ENCODE measurements at regions not wholly inside any gene's neighbourhood (a gene's known extent, or its start where the extent isn't known, plus 50 kb on each side); places are given as distances from the start of the nearest gene placed in this dataset.

DNA sequence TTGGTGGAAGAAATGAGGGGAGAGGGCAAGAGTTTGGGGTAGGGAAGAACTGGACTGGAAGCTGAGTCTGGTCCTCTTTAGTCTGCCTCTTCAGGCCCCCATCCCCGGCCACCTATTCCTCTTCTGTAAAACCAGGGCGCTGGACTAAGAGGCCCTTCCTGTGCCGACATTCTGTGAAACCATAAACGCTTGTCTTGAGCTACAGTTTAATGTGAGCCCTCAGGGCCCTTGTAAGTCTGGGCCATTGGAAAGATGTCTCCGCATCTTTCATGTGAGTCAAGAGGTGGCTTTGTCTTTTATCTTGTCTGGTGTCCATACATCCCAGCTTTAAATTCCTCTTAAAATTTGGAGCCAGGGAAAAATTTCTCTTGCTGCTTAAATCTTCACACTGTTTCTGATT lies 90.6 kb downstream of the PLCE1 start:
- H4K20me1 ChIP-seq (ENCODE audit: low read depth, low read length), result no peaks in the 10 kb centered on the region
- no peak overlapping the region for H3K27ac ChIP-seq (ENCODE audit: low read depth, low read length)
- no peak overlapping the region for H3K4me3 ChIP-seq (ENCODE audit: insufficient read depth, low read length, poor library complexity, severe bottlenecking)
- TF ChIP-seq, protein P1, sequence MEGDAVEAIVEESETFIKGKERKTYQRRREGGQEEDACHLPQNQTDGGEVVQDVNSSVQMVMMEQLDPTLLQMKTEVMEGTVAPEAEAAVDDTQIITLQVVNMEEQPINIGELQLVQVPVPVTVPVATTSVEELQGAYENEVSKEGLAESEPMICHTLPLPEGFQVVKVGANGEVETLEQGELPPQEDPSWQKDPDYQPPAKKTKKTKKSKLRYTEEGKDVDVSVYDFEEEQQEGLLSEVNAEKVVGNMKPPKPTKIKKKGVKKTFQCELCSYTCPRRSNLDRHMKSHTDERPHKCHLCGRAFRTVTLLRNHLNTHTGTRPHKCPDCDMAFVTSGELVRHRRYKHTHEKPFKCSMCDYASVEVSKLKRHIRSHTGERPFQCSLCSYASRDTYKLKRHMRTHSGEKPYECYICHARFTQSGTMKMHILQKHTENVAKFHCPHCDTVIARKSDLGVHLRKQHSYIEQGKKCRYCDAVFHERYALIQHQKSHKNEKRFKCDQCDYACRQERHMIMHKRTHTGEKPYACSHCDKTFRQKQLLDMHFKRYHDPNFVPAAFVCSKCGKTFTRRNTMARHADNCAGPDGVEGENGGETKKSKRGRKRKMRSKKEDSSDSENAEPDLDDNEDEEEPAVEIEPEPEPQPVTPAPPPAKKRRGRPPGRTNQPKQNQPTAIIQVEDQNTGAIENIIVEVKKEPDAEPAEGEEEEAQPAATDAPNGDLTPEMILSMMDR (IDR thresholded peaks at IDR 0.05; ENCODE audit: insufficient read depth, low read length, poor library complexity, severe bottlenecking), result no peak
- TF ChIP-seq EZH2phosphoT487 (conservative IDR thresholded peaks at IDR 0.05; ENCODE audit: low read length), result no peak
- no peaks in the 10 kb centered on the region for H3K9me2 ChIP-seq (replicated peaks; ENCODE audit: insufficient read depth, low read length)
- no peak overlapping the region for H2AFZ ChIP-seq (ENCODE audit: low read depth, low read length, severe bottlenecking)
- H3K9me3 ChIP-seq (ENCODE audit: insufficient read depth, low read length), result no peaks in the 10 kb centered on the region
- no peaks in the 10 kb centered on the region for H3K36me3 ChIP-seq (ENCODE audit: low read length)
- H3K79me2 ChIP-seq (ENCODE audit: insufficient read depth, low read length), result no peaks in the 10 kb centered on the region
- no peak overlapping the region for H3K4me2 ChIP-seq (ENCODE audit: low read depth, low read length, poor library complexity, severe bottlenecking)
- H3K9ac ChIP-seq (ENCODE audit: low read length), result no peak overlapping the region
- no peaks in the 10 kb centered on the region for H3F3A ChIP-seq (ENCODE audit: insufficient read depth)
- H3K27me3 ChIP-seq (ENCODE audit: low read length), result no peaks in the 10 kb centered on the region

DNA sequence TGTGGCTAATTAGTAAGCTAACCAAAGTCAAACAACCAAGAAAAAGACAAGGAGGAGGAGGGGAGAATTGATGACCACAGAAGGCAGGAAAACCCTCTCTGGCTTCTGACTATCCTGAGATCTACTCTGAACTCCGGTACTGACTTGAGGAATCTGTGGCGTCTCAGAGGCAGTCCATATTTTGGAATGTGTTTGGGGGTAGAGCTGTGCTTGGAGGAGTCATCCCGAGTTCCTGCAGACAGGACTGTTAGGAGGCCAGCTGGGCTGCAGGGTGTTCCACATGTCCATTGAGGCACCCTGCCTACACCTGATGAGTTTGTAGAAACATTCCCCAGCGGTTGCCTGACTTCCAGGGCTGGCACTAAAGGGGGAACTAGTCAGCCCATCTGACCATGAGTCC lies 91.6 kb downstream of the PLCE1 start:
- Histone ChIP-seq H3K9ac (ENCODE audit: low read length) (no peak overlapping the region), H3F3A (ENCODE audit: insufficient read depth) (no peaks in the 10 kb centered on the region), H3K4me3 (ENCODE audit: insufficient read depth, low read length, poor library complexity, severe bottlenecking) (no peak overlapping the region), H3K9me3 (ENCODE audit: insufficient read depth, low read length) (no peaks in the 10 kb centered on the region), H3K79me2 (ENCODE audit: insufficient read depth, low read length) (no peaks in the 10 kb centered on the region), H4K20me1 (ENCODE audit: low read depth, low read length) (no peaks in the 10 kb centered on the region), H3K36me3 (ENCODE audit: low read length) (no peaks in the 10 kb centered on the region), H3K27me3 (ENCODE audit: low read length) (no peaks in the 10 kb centered on the region), H3K27ac (ENCODE audit: low read depth, low read length) (no peak overlapping the region), H2AFZ (ENCODE audit: low read depth, low read length, severe bottlenecking) (no peak overlapping the region), H3K9me2 (replicated peaks; ENCODE audit: insufficient read depth, low read length) (no peaks in the 10 kb centered on the region), H3K4me2 (ENCODE audit: low read depth, low read length, poor library complexity, severe bottlenecking) (no peak overlapping the region)
- TF ChIP-seq EZH2phosphoT487 (conservative IDR thresholded peaks at IDR 0.05; ENCODE audit: low read length), result no peak
- TF ChIP-seq, protein P1 (IDR thresholded peaks at IDR 0.05; ENCODE audit: insufficient read depth, low read length, poor library complexity, severe bottlenecking), result no peak

DNA sequence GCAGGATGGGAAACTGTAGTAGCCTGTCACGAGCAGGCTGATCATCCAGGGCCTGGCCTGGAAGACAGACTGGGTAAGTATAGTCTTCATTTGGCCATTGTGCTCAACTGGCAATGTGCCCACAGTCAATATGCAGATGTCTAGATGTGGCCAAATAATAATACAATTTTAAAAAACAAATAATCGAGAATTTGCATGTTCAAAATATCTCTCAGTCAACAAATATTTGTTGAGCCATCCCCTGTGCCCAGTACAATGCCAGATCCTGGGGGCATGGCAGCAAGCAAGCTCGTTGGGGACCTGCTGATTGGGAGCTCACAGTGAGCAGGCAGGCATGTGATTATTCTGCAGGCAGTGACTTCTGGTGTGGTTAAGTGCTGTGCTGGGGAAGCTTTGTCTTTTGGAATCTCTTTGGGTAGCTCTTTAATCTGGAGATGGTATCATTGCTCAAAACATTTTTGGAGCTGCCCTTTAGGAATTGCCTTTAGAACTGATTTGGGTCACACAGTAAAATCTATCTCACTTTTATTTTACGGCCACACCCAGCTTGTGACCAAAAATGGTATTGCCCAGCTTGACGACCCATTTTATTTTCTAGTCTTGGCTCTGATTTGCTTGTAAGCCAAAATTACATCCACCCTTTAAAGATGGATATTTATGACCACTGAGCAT lies 92.2 kb downstream of the PLCE1 start:
- no peak overlapping the region for H2AFZ ChIP-seq (ENCODE audit: low read depth, low read length, severe bottlenecking)
- no peaks in the 10 kb centered on the region for H3K9me3 ChIP-seq (ENCODE audit: insufficient read depth, low read length)
- no peak overlapping the region for H3K9ac ChIP-seq (ENCODE audit: low read length)
- H3K36me3 ChIP-seq (ENCODE audit: low read length), result no peaks in the 10 kb centered on the region
- H3K27ac ChIP-seq (ENCODE audit: low read depth, low read length), result no peak overlapping the region
- H3K4me3 ChIP-seq (ENCODE audit: insufficient read depth, low read length, poor library complexity, severe bottlenecking), result no peak overlapping the region
- H4K20me1 ChIP-seq (ENCODE audit: low read depth, low read length), result no peaks in the 10 kb centered on the region
- no peak overlapping the region for H3K4me2 ChIP-seq (ENCODE audit: low read depth, low read length, poor library complexity, severe bottlenecking)
- no peaks in the 10 kb centered on the region for H3K9me2 ChIP-seq (replicated peaks; ENCODE audit: insufficient read depth, low read length)
- no peaks in the 10 kb centered on the region for H3K79me2 ChIP-seq (ENCODE audit: insufficient read depth, low read length)
- H3F3A ChIP-seq (ENCODE audit: insufficient read depth), result no peaks in the 10 kb centered on the region
- no peak for TF ChIP-seq EZH2phosphoT487 (conservative IDR thresholded peaks at IDR 0.05; ENCODE audit: low read length)
- TF ChIP-seq, protein P1 (IDR thresholded peaks at IDR 0.05; ENCODE audit: insufficient read depth, low read length, poor library complexity, severe bottlenecking), result no peak
- no peaks in the 10 kb centered on the region for H3K27me3 ChIP-seq (ENCODE audit: low read length)
